ENCODE measurements at regions not wholly inside any gene's neighbourhood (a gene's known extent, or its start where the extent isn't known, plus 50 kb on each side); places are given as distances from the start of the nearest gene placed in this dataset.
"Not testable (repeated sequence)": the region's sequence is repeated elsewhere in the genome, so short reads cannot be mapped to it uniquely, and the experiment has no call there.

GRCh38 chr5:144598451-144599068 is 427.9 kb downstream of the KCTD16 start:
- peak overlapping the region; percentile 17; the same call in 1 of the 2 replicates for H3K4me3 ChIP-seq (ENCODE audit: low read depth, low read length)
- H3K36me3 ChIP-seq (ENCODE audit: control insufficient read depth, insufficient read depth, low read length), result no peaks in the 10 kb centered on the region
- H3K9me3 ChIP-seq (ENCODE audit: control insufficient read depth, insufficient read depth, low read length), result no peaks in the 10 kb centered on the region
- H3K4me1 ChIP-seq (ENCODE audit: control insufficient read depth, insufficient read depth, low read length), result no peaks in the 10 kb centered on the region; the same call in 1 of the 2 replicates
- no peak overlapping the region for H3K9ac ChIP-seq (ENCODE audit: low read depth, low read length)
- H3K27me3 ChIP-seq (ENCODE audit: control insufficient read depth, insufficient read depth, low read length), result peaks cover 3% of the 10 kb centered on the region; the same call in 1 of the 2 replicates
- no peak overlapping the region for H3K27ac ChIP-seq (ENCODE audit: low read depth, low read length)

GRCh38 chr5:144596517-144596916 is 425.8 kb downstream of the KCTD16 start:
- H3K36me3 ChIP-seq (ENCODE audit: control insufficient read depth, insufficient read depth, low read length), result no peaks in the 10 kb centered on the region
- no peaks in the 10 kb centered on the region for H3K9me3 ChIP-seq (ENCODE audit: control insufficient read depth, insufficient read depth, low read length)
- H3K4me1 ChIP-seq (ENCODE audit: control insufficient read depth, insufficient read depth, low read length), result no peaks in the 10 kb centered on the region; the same call in 1 of the 2 replicates
- no peak overlapping the region for H3K4me3 ChIP-seq (ENCODE audit: low read depth, low read length)
- no peak overlapping the region for H3K27ac ChIP-seq (ENCODE audit: low read depth, low read length)
- no peak overlapping the region for H3K9ac ChIP-seq (ENCODE audit: low read depth, low read length)
- peaks cover 3% of the 10 kb centered on the region; the same call in 1 of the 2 replicates for H3K27me3 ChIP-seq (ENCODE audit: control insufficient read depth, insufficient read depth, low read length)

DNA sequence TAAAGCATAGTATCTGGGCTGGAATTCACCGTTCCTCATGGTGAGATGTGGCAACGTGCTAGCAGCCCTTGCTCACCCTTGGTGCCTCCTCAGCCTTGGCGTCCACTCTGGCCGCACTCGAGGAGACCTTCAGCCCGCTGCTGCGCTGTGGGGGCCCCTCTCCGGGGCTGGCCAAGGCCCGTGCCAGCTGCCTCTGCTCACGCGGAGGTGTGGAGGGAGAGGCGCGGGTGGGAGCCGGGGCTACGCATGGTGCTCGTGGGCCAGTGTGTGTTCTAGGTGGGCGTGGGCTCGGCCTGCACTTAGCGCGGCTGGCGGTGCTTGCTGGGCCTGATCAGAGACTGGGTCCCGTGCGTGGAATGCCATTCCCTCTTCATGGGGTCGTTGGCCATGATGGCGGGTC is 424.2 kb downstream of the KCTD16 start:
- H3K9ac ChIP-seq (ENCODE audit: low read depth, low read length), result no peak overlapping the region
- H3K4me1 ChIP-seq (ENCODE audit: control insufficient read depth, insufficient read depth, low read length), result no peaks in the 10 kb centered on the region; the same call in 1 of the 2 replicates
- H3K9me3 ChIP-seq (ENCODE audit: control insufficient read depth, insufficient read depth, low read length), result no peaks in the 10 kb centered on the region
- H3K36me3 ChIP-seq (ENCODE audit: control insufficient read depth, insufficient read depth, low read length), result no peaks in the 10 kb centered on the region
- H3K27ac ChIP-seq (ENCODE audit: low read depth, low read length), result no peak overlapping the region
- peaks cover 3% of the 10 kb centered on the region; the same call in 1 of the 2 replicates for H3K27me3 ChIP-seq (ENCODE audit: control insufficient read depth, insufficient read depth, low read length)
- H3K4me3 ChIP-seq (ENCODE audit: low read depth, low read length), result no peak overlapping the region

DNA sequence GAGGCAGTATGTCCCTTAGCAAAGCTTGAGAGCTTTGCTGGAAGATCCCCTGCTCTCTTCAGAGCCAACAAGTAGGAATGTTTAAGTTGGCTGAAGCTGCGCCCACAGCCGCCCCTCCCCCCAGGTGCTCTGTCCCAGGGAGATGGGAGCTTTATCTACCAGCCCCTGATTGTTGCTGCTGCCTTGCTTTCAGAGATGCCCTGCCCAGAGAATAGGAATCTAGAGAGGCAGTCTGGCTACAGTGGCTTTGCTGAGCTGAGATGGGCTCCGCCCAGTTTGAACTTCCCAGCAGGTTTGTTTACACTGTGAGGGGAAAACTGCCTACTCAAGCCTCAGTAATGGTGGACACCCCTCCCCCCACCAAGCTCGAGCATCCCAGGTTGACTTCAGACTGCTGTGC is 423.6 kb downstream of the KCTD16 start:
- H3K4me3 ChIP-seq (ENCODE audit: low read depth, low read length); H3K27ac ChIP-seq (ENCODE audit: low read depth, low read length); H3K36me3 ChIP-seq (ENCODE audit: control insufficient read depth, insufficient read depth, low read length); H3K4me1 ChIP-seq (ENCODE audit: control insufficient read depth, insufficient read depth, low read length); H3K9me3 ChIP-seq (ENCODE audit: control insufficient read depth, insufficient read depth, low read length); H3K27me3 ChIP-seq (ENCODE audit: control insufficient read depth, insufficient read depth, low read length); H3K9ac ChIP-seq (ENCODE audit: low read depth, low read length): not testable (repeated sequence)

DNA sequence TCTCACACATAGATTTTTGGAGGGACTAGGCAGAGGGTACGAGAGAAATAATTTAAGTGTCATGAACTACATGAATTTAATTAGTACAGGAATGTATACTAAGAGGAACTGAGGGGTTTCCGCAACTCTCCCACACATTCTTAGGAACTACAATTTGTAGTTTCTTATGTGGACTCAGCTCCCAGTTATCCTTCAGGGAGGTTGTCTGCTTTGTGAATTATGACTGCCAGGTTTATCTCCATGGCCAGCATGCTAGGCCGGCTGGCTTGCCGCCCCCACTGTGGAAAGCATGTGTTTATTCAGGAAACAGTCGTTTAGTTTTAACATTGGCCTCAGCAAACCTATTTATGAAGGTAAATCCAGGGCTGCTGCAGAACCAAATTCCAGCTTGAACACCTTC is 415.0 kb downstream of the KCTD16 start:
- H3K27ac ChIP-seq (ENCODE audit: low read depth, low read length), result no peak overlapping the region
- no peak overlapping the region for H3K4me3 ChIP-seq (ENCODE audit: low read depth, low read length)
- H3K4me1 ChIP-seq (ENCODE audit: control insufficient read depth, insufficient read depth, low read length), result peaks cover 13% of the 10 kb centered on the region
- H3K9ac ChIP-seq (ENCODE audit: low read depth, low read length), result no peak overlapping the region
- H3K36me3 ChIP-seq (ENCODE audit: control insufficient read depth, insufficient read depth, low read length), result no peaks in the 10 kb centered on the region
- no peaks in the 10 kb centered on the region for H3K9me3 ChIP-seq (ENCODE audit: control insufficient read depth, insufficient read depth, low read length)
- H3K27me3 ChIP-seq (ENCODE audit: control insufficient read depth, insufficient read depth, low read length), result no peaks in the 10 kb centered on the region

DNA sequence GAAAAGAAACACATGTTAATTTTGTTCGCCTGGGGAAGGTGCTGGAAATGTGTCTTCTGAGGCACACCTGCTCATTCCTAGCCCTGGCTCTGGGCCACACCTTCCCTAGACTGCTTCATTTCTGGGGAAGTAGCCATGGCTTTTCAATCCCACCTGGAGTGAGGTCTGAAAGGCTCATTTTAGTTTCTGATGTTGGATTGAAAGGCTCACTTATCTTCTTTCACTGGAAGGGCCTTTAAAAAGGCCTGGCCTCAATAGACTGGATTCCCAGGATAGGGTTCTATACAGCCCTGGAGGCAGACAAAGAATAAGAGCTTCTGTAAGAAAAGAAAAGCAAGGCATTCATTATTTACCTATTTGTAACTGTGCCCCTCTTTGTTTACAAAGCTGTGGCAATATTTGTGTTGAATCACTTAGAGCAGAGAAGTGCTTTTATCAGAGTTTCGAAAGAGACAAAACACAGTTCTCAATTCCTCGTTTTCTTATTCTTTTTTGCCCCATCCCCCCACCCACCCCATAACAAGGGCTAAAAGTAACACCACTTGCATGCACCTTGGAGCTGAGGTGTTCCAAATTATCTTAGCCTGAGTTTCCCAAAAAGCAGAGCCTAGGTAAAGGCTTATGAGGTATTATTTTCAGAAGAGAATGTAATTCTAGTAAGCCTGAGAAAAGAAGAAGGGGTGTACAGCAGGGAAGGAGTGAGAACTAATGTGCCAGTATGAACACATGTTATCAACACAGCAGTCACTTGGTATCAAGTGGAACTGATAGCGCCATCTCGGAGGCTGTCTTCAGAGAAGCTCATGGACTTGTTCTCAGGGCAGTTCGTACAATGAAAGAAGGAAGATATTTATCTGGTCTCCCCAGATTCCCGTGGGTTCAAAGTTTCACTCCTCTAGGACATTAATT is 413.1 kb downstream of the KCTD16 start:
- no peaks in the 10 kb centered on the region for H3K9me3 ChIP-seq (ENCODE audit: control insufficient read depth, insufficient read depth, low read length)
- peaks cover 13% of the 10 kb centered on the region for H3K4me1 ChIP-seq (ENCODE audit: control insufficient read depth, insufficient read depth, low read length)
- peak overlapping the region; percentile 74 for H3K27ac ChIP-seq (ENCODE audit: low read depth, low read length)
- no peak overlapping the region for H3K9ac ChIP-seq (ENCODE audit: low read depth, low read length)
- H3K36me3 ChIP-seq (ENCODE audit: control insufficient read depth, insufficient read depth, low read length), result no peaks in the 10 kb centered on the region
- H3K27me3 ChIP-seq (ENCODE audit: control insufficient read depth, insufficient read depth, low read length), result no peaks in the 10 kb centered on the region
- no peak overlapping the region for H3K4me3 ChIP-seq (ENCODE audit: low read depth, low read length)

GRCh38 chr5:144582066-144582465 is 411.4 kb downstream of the KCTD16 start:
- Histone ChIP-seq H3K4me3 (ENCODE audit: low read depth, low read length) (no peak overlapping the region), H3K9me3 (ENCODE audit: control insufficient read depth, insufficient read depth, low read length) (no peaks in the 10 kb centered on the region), H3K4me1 (ENCODE audit: control insufficient read depth, insufficient read depth, low read length) (peaks cover 13% of the 10 kb centered on the region), H3K36me3 (ENCODE audit: control insufficient read depth, insufficient read depth, low read length) (no peaks in the 10 kb centered on the region), H3K27ac (ENCODE audit: low read depth, low read length) (no peak overlapping the region), H3K9ac (ENCODE audit: low read depth, low read length) (no peak overlapping the region), H3K27me3 (ENCODE audit: control insufficient read depth, insufficient read depth, low read length) (no peaks in the 10 kb centered on the region)

DNA sequence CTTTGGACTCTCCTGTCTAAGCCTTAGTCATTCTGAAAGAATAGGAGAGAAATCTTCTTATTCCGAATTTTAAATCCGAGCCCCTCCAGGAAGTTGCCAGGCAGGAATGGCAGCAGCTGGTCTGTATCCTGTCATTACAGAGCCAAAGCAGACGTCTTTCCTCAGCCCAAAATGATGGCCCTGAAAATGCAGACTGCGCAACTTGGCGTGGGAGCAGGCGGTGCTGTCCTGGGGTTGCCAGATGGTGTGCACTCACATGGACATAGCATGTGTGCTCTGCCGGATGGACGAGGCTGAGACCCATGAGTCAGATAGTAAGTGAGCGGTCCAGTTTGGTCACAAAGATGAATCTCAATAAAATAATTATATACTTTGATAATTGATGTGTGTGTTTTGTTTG is 410.4 kb downstream of the KCTD16 start:
- Histone ChIP-seq H3K9ac (ENCODE audit: low read depth, low read length) (no peak overlapping the region), H3K4me1 (ENCODE audit: control insufficient read depth, insufficient read depth, low read length) (peaks cover 13% of the 10 kb centered on the region), H3K9me3 (ENCODE audit: control insufficient read depth, insufficient read depth, low read length) (no peaks in the 10 kb centered on the region), H3K36me3 (ENCODE audit: control insufficient read depth, insufficient read depth, low read length) (no peaks in the 10 kb centered on the region), H3K27ac (ENCODE audit: low read depth, low read length) (no peak overlapping the region), H3K4me3 (ENCODE audit: low read depth, low read length) (no peak overlapping the region), H3K27me3 (ENCODE audit: control insufficient read depth, insufficient read depth, low read length) (no peaks in the 10 kb centered on the region)

DNA sequence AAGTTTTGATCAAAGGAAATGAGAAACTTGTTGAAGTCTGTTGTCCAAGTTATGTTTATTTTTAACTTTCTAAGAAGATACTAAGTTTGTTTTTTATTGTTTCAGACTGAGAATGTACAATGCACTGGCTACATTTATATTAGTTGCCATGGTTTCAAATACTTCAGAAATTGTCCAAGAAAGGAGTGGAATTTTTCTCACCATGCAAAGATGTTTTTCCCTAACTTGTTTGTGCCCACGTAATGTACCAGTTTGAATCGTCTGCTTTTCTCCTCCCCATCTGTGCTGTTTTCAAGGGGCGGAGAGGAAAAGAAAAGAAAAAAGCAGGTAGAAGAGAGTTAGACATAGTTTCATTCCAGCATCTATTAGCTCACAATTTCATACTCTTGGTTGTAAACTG is 407.0 kb downstream of the KCTD16 start:
- H3K27ac ChIP-seq (ENCODE audit: low read depth, low read length), result no peak overlapping the region
- H3K27me3 ChIP-seq (ENCODE audit: control insufficient read depth, insufficient read depth, low read length), result no peaks in the 10 kb centered on the region
- no peaks in the 10 kb centered on the region for H3K9me3 ChIP-seq (ENCODE audit: control insufficient read depth, insufficient read depth, low read length)
- no peaks in the 10 kb centered on the region for H3K4me1 ChIP-seq (ENCODE audit: control insufficient read depth, insufficient read depth, low read length)
- no peak overlapping the region for H3K9ac ChIP-seq (ENCODE audit: low read depth, low read length)
- no peaks in the 10 kb centered on the region for H3K36me3 ChIP-seq (ENCODE audit: control insufficient read depth, insufficient read depth, low read length)
- H3K4me3 ChIP-seq (ENCODE audit: low read depth, low read length), result no peak overlapping the region

DNA sequence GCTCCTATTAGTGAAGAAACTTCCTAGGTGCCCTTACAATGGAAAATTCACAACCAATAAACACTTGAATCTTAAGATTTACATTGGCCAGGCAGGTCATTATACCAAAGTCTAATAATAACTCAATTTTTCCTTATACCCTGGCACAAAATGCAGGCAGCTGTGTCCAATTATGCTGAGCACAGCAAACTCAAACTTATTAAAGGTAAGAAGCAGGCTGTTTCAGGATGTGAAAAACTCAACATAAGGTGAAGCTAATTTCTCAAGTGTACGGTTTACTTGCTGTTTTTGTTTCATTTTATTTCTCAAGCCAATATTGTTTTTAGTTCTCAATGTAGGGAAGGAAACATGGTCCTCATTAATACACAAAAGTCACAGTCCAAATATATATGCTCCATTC is 405.1 kb downstream of the KCTD16 start:
- Histone ChIP-seq H3K27me3 (ENCODE audit: control insufficient read depth, insufficient read depth, low read length) (no peaks in the 10 kb centered on the region), H3K4me3 (ENCODE audit: low read depth, low read length) (no peak overlapping the region), H3K4me1 (ENCODE audit: control insufficient read depth, insufficient read depth, low read length) (no peaks in the 10 kb centered on the region), H3K27ac (ENCODE audit: low read depth, low read length) (no peak overlapping the region), H3K9ac (ENCODE audit: low read depth, low read length) (no peak overlapping the region), H3K9me3 (ENCODE audit: control insufficient read depth, insufficient read depth, low read length) (no peaks in the 10 kb centered on the region), H3K36me3 (ENCODE audit: control insufficient read depth, insufficient read depth, low read length) (no peaks in the 10 kb centered on the region)

DNA sequence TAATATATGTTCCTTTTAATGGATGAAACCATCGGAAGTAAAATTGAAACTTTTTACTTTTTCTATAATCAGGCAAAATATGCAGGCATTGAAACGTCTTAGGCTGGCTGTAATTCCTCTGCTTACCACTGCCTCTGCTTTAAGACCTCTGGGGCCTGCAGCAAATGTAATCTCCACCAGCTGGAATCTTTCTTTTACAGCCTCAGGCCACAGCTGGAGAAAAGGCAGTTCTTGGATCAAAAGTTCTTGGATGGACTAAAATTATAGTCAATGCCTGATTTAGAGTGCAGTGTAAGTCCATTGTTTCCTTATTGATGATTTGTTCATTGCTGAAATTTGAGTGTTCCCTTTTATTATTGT is 396.7 kb downstream of the KCTD16 start:
- no peaks in the 10 kb centered on the region for H3K36me3 ChIP-seq (ENCODE audit: control insufficient read depth, insufficient read depth, low read length)
- no peak overlapping the region for H3K4me3 ChIP-seq (ENCODE audit: low read depth, low read length)
- H3K9me3 ChIP-seq (ENCODE audit: control insufficient read depth, insufficient read depth, low read length), result no peaks in the 10 kb centered on the region
- no peak overlapping the region for H3K27ac ChIP-seq (ENCODE audit: low read depth, low read length)
- H3K4me1 ChIP-seq (ENCODE audit: control insufficient read depth, insufficient read depth, low read length), result peaks cover 11% of the 10 kb centered on the region; the same call in 1 of the 2 replicates
- H3K9ac ChIP-seq (ENCODE audit: low read depth, low read length), result no peak overlapping the region
- H3K27me3 ChIP-seq (ENCODE audit: control insufficient read depth, insufficient read depth, low read length), result no peaks in the 10 kb centered on the region

Data from HUES48 (cell line).